ENCODE measurements at regions not wholly inside any gene's neighbourhood (a gene's known extent, or its start where the extent isn't known, plus 50 kb on each side); places are given as distances from the start of the nearest gene placed in this dataset.

- ATAC-seq = no peak
- H3K4me3 Mint-ChIP-seq = no peak overlapping the region
- Histone ChIP-seq H3K27me3 (ENCODE audit: insufficient read depth) (no peaks in the 10 kb centered on the region), H3K9me2 (ENCODE audit: insufficient read depth) (0 out of 2 replicates have a peak, but pooled peaks cover 9% of the 10 kb centered on the region), H2AFZ (no peak overlapping the region), H3K4me2 (no peak overlapping the region), H3K4me3 (no peak overlapping the region), H3K27ac (ENCODE audit: low read depth) (no peak overlapping the region), H3K79me2 (replicated peaks; ENCODE audit: insufficient read depth) (no peaks in the 10 kb centered on the region), H3K36me3 (ENCODE audit: insufficient read depth) (peaks cover 5% of the 10 kb centered on the region; the same call in 1 of the 2 replicates), H3K4me1 (ENCODE audit: insufficient read depth) (no peaks in the 10 kb centered on the region), H3F3A (replicated peaks; ENCODE audit: low read depth) (no peaks in the 10 kb centered on the region), H4K20me1 (replicated peaks; ENCODE audit: insufficient read depth) (no peaks in the 10 kb centered on the region)
- DNase-seq (ENCODE audit: low spot score) = no peak
- no peak overlapping the region for H3K27ac Mint-ChIP-seq
- peaks cover 11% of the 10 kb centered on the region for H3K36me3 Mint-ChIP-seq (ENCODE audit: low read depth)
- no peaks in the 10 kb centered on the region for H3K4me1 Mint-ChIP-seq
- H3K9me3 Mint-ChIP-seq = peaks cover 25% of the 10 kb centered on the region
- no peaks in the 10 kb centered on the region for H3K27me3 Mint-ChIP-seq (ENCODE audit: insufficient read depth, low read depth, poor library complexity)
- TF ChIP-seq JUNB (IDR thresholded peaks at IDR 0.05; ENCODE audit: unreplicated experiment) (no peak), EZH2 (IDR thresholded peaks at IDR 0.05; ENCODE audit: low read depth, unreplicated experiment) (no peak), CREB1 (CRISPR knock-in tag; IDR thresholded peaks at IDR 0.05; ENCODE audit: low read depth) (no peak), ZNF331 (CRISPR knock-in tag; IDR thresholded peaks at IDR 0.05; ENCODE audit: low read depth) (no peak), ZNF114 (CRISPR knock-in tag; IDR thresholded peaks at IDR 0.05) (no peak), POLR2AphosphoS5 (IDR thresholded peaks at IDR 0.05; ENCODE audit: low read depth) (no peak), ZNF462 (CRISPR knock-in tag; IDR thresholded peaks at IDR 0.05) (no peak), EZH2phosphoT487 (IDR thresholded peaks at IDR 0.05; ENCODE audit: unreplicated experiment) (no peak), STAT1 (IDR thresholded peaks at IDR 0.05; ENCODE audit: unreplicated experiment) (no peak), REST (IDR thresholded peaks at IDR 0.05; ENCODE audit: unreplicated experiment) (no peak), NANOG (IDR thresholded peaks at IDR 0.05; ENCODE audit: borderline replicate concordance) (no peak)
- TF ChIP-seq, protein P1, sequence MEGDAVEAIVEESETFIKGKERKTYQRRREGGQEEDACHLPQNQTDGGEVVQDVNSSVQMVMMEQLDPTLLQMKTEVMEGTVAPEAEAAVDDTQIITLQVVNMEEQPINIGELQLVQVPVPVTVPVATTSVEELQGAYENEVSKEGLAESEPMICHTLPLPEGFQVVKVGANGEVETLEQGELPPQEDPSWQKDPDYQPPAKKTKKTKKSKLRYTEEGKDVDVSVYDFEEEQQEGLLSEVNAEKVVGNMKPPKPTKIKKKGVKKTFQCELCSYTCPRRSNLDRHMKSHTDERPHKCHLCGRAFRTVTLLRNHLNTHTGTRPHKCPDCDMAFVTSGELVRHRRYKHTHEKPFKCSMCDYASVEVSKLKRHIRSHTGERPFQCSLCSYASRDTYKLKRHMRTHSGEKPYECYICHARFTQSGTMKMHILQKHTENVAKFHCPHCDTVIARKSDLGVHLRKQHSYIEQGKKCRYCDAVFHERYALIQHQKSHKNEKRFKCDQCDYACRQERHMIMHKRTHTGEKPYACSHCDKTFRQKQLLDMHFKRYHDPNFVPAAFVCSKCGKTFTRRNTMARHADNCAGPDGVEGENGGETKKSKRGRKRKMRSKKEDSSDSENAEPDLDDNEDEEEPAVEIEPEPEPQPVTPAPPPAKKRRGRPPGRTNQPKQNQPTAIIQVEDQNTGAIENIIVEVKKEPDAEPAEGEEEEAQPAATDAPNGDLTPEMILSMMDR (conservative IDR thresholded peaks at IDR 0.05; ENCODE audit: low read depth in 2 of 2) = no peak
- TF ChIP-seq, protein P2, sequence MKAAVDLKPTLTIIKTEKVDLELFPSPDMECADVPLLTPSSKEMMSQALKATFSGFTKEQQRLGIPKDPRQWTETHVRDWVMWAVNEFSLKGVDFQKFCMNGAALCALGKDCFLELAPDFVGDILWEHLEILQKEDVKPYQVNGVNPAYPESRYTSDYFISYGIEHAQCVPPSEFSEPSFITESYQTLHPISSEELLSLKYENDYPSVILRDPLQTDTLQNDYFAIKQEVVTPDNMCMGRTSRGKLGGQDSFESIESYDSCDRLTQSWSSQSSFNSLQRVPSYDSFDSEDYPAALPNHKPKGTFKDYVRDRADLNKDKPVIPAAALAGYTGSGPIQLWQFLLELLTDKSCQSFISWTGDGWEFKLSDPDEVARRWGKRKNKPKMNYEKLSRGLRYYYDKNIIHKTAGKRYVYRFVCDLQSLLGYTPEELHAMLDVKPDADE (IDR thresholded peaks at IDR 0.05) = no peak
These were observed 511.8 kb downstream of the TRAM1L1 start for GRCh38 chr4:116573540-116573939.

Measured in GM23338 (cell line).